K562 (cell line): ENCODE measurements at regions not wholly inside any gene's neighbourhood (a gene's known extent, or its start where the extent isn't known, plus 50 kb on each side); places are given as distances from the start of the nearest gene placed in this dataset.

Source experiments
- ATAC-seq: fragments of 200-7000 bp; cut with Tn5 transposase; 3 replicates; pipeline ENCODE4 v1.9.1; 2020; ENCODE audit warnings: moderate library complexity
- BruUV-seq: library from RNA; stranded (reverse); fragments of 400-500 nt; replicated peaks from 2 replicates; lab custom pipeline; 2021; lab: Mats Ljungman, UMichigan
- CTCF ChIA-PET: fragments of 300-600 bp; formaldehyde crosslinking; extraction: SDS; loops from one replicate; lab custom pipeline; 2021; ENCODE audit warnings: low intra/inter-chr PET ratio; lab: Yijun Ruan, JAX
- POLR2A ChIA-PET: fragments of 300-600, 350-650 bp; sonication (Branson Sonifier 250); formaldehyde crosslinking; extraction: SDS; loops from one replicate; lab custom pipeline; 2021; ENCODE audit warnings: antibody characterized with exemption, inconsistent platforms; lab: Yijun Ruan, JAX
- DNase-seq, 4 experiments: peaks; one replicate each; pipeline versions ENCODE4 v3.0.0 to v3.0.0-alpha.2; 2011 to 2018; ENCODE audit warnings: low spot score in 3 of 4, mixed read lengths in 3 of 4; ENCODE audit errors: extremely low read depth in 1 of 4
- FAIRE-seq: peaks from 2 replicates; lab custom pipeline; 2011; peaks lifted over from hg19 to GRCh38; lab: Jason Lieb, UNC
- H2AFZ ChIP-seq: 2 replicates; pipeline ENCODE4 v1.6.0; 2011; ENCODE audit warnings: low read depth, low read length, control low read depth, inconsistent platforms
- H3K27ac ChIP-seq: fragments of 200-600 bp; 3 replicates; pipeline ENCODE4 v1.8.0; 2011; ENCODE audit warnings: low read depth, mild to moderate bottlenecking, control low read depth, inconsistent platforms, low read length, moderate library complexity, mixed read lengths; ENCODE audit errors: extremely low read depth
- H3K27me3 ChIP-seq, 2 experiments: fragments of 300-600 bp in 1 of 2; 2 replicates in 1 of 2; 3 replicates in 1 of 2; pipeline versions ENCODE4 v1.6.0 to v1.8.0; 2011; ENCODE audit warnings: inconsistent platforms in 2 of 2, low read length in 2 of 2, mild to moderate bottlenecking in 1 of 2, mixed read lengths in 1 of 2, moderate library complexity in 1 of 2; ENCODE audit not compliant: control insufficient read depth in 2 of 2, insufficient read depth in 2 of 2
- H3K36me3 ChIP-seq: fragments of 300-600 bp; 3 replicates; pipeline ENCODE4 v1.8.0; 2011; ENCODE audit warnings: mild to moderate bottlenecking, low read length, inconsistent platforms; ENCODE audit not compliant: control insufficient read depth, insufficient read depth
- H3K4me1 ChIP-seq, 2 experiments: fragments of 200-600 bp in 1 of 2; replicated peaks in 1 of 2; 2 replicates in 1 of 2; 3 replicates in 1 of 2; pipeline versions ENCODE4 v1.5.1 to v1.8.0; 2011; ENCODE audit warnings: inconsistent platforms in 2 of 2, low read length in 2 of 2, mild to moderate bottlenecking in 1 of 2, mixed read lengths in 1 of 2, moderate library complexity in 1 of 2; ENCODE audit not compliant: control insufficient read depth in 2 of 2, insufficient read depth in 2 of 2
- H3K4me2 ChIP-seq: 2 replicates; pipeline ENCODE4 v1.6.1; 2011; ENCODE audit warnings: low read length, control low read depth, inconsistent platforms, mixed read lengths; ENCODE audit not compliant: insufficient read depth
- H3K4me3 ChIP-seq: fragments of 200-600 bp; sonication (generic), shearing (Covaris generic); 2 replicates; pipeline ENCODE4 v1.5.1; 2016; ENCODE audit warnings: control low read depth, inconsistent platforms
- H3K79me2 ChIP-seq: fragments of 200-600 bp; 3 replicates; pipeline ENCODE4 v1.8.0; 2011; ENCODE audit warnings: low read length, inconsistent platforms; ENCODE audit not compliant: control insufficient read depth, insufficient read depth
- H3K9ac ChIP-seq, 2 experiments: 2 replicates each; pipeline versions ENCODE4 v1.6.0 to v1.6.1; 2011; ENCODE audit warnings: low read depth in 2 of 2, low read length in 2 of 2, control low read depth in 1 of 2, inconsistent platforms in 1 of 2, mild to moderate bottlenecking in 1 of 2, mixed read lengths in 1 of 2; ENCODE audit not compliant: insufficient read depth in 1 of 2
- H3K9me1 ChIP-seq: one replicate; pipeline ENCODE4 v1.6.0; 2011; ENCODE audit warnings: inconsistent platforms, mild to moderate bottlenecking, low read length, moderate library complexity; ENCODE audit not compliant: control insufficient read depth, insufficient read depth
- H3K9me3 ChIP-seq: replicated peaks from 2 replicates; pipeline ENCODE4 v1.5.1; 2011; ENCODE audit warnings: low read depth, low read length, inconsistent platforms; ENCODE audit not compliant: control insufficient read depth, insufficient read depth
- H4K20me1 ChIP-seq: replicated peaks from 2 replicates; pipeline ENCODE4 v1.6.1; 2011; ENCODE audit warnings: low read length, inconsistent platforms, mixed read lengths; ENCODE audit not compliant: control insufficient read depth, insufficient read depth
- ATF1 ChIP-seq, 2 experiments: fragments of 450-650 bp in 1 of 2; IDR thresholded peaks; 2 replicates each; pipeline ENCODE4 v1.6.1; 2016; ENCODE audit warnings: missing compliant biosample characterization in 1 of 2, missing genetic modification characterization in 1 of 2
- FOXJ2 ChIP-seq: fragments of 200-800 bp; sonication (Bioruptor generic); IDR thresholded peaks from 2 replicates; pipeline ENCODE4 v1.6.1; 2016; ENCODE audit warnings: missing genetic modification characterization, missing compliant biosample characterization
- FOXM1 ChIP-seq, 2 experiments: fragments of 450-650 bp in 1 of 2; sonication (generic) in 1 of 2; formaldehyde crosslinking in 1 of 2; IDR thresholded peaks; 2 replicates each; pipeline versions ENCODE4 v1.6.1 to v1.9.0; 2017 to 2022; ENCODE audit warnings: low read depth in 2 of 2, mild to moderate bottlenecking in 2 of 2, missing genetic modification reagents in 1 of 2, moderate library complexity in 1 of 2
- L3MBTL2 ChIP-seq: fragments of 450-650 bp; IDR thresholded peaks from 2 replicates; pipeline ENCODE4 v1.6.1; 2016; ENCODE audit warnings: mild to moderate bottlenecking, moderate library complexity
- NCOA1 ChIP-seq: fragments of 450-650 bp; IDR thresholded peaks from 2 replicates; pipeline ENCODE4 v1.6.1; 2016; ENCODE audit warnings: low read depth
- PREB ChIP-seq: sonication (generic); formaldehyde crosslinking; IDR thresholded peaks from 2 replicates; pipeline ENCODE4 v1.8.1; 2023; ENCODE audit warnings: mild to moderate bottlenecking, missing genetic modification reagents
- PRMT5 ChIP-seq: sonication (generic); formaldehyde crosslinking; IDR thresholded peaks from 2 replicates; pipeline ENCODE4 v1.5.0; 2020; ENCODE audit warnings: missing genetic modification reagents
- TAF15 ChIP-seq: fragments of 200-400 bp; formaldehyde crosslinking; IDR thresholded peaks from 2 replicates; pipeline ENCODE4 v1.6.1; 2017; ENCODE audit warnings: mild to moderate bottlenecking, low read depth, low read length, moderate library complexity
- TAF9B ChIP-seq: fragments of 450-650 bp; IDR thresholded peaks from 2 replicates; pipeline ENCODE4 v1.6.1; 2018; ENCODE audit warnings: mild to moderate bottlenecking; ENCODE audit not compliant: partially characterized antibody
- YY1 ChIP-seq, 3 experiments: IDR thresholded peaks; 2 replicates each; pipeline ENCODE4 v1.6.1; 2011; ENCODE audit warnings: low read length in 2 of 3, mild to moderate bottlenecking in 2 of 3, moderate library complexity in 2 of 3, borderline replicate concordance in 1 of 3, control low read depth in 1 of 3, low read depth in 1 of 3; ENCODE audit not compliant: insufficient read depth in 3 of 3, insufficient replicate concordance in 2 of 3, control insufficient read depth in 1 of 3, insufficient read length in 1 of 3; ENCODE audit errors: extremely low read depth in 1 of 3
- ZNF318 ChIP-seq, 2 experiments: fragments of 450-650 bp; IDR thresholded peaks; 2 replicates each; pipeline ENCODE4 v1.6.1; 2016; ENCODE audit warnings: mild to moderate bottlenecking in 2 of 2, borderline replicate concordance in 1 of 2, low read depth in 1 of 2, moderate library complexity in 1 of 2
- WGBS: fragments of 100-300 bp; shearing (Covaris generic); methylation state at CpG from one replicate; pipeline ENCODE4 v1.1.6; 2016; ENCODE audit warnings: low coverage, mixed read lengths; ENCODE audit not compliant: insufficient coverage; ENCODE audit errors: missing lambda C conversion rate; 5-methylcytosine and 5-hydroxymethylcytosine counted together
- in situ Hi-C: fragments of 300-500 bp; cut with MboI; formaldehyde crosslinking; loops from 4 replicates; pipeline ENCODE4 v1.15.0; 2018; ENCODE audit warnings: inconsistent platforms, mixed read lengths
- intact Hi-C: fragments of 100-400 bp; cut with micrococcal nuclease; formaldehyde crosslinking; loops from 2 replicates; pipeline ENCODE4 v1.14.2; 2022

- in situ Hi-C loops = no loop called here
- TF ChIP-seq L3MBTL2 (no peak), PREB (no peak), YY1 (IDR thresholded peaks at IDR 0.05; ENCODE audit: borderline replicate concordance in 1 of 3, control insufficient read depth in 1 of 3, extremely low read depth in 1 of 3, insufficient read depth in 3 of 3, insufficient read length in 1 of 3, insufficient replicate concordance in 2 of 3, low read depth in 1 of 3, low read length in 2 of 3) (peak in 1 of 3 experiments; percentile 18), ATF1 (CRISPR knock-in tag; IDR thresholded peaks at IDR 0.05) (no peak), ATF1 (tag; IDR thresholded peaks at IDR 0.05) (0 out of 2 replicates have a peak, but pooled peaks have one; percentile 8), PRMT5 (CRISPR knock-in tag) (no peak), ZNF318 (IDR thresholded peaks at IDR 0.05; ENCODE audit: borderline replicate concordance in 1 of 2, low read depth in 1 of 2) (peak in 1 of 2 experiments; percentile 93; a peak in 2 of 4 replicates), FOXJ2 (no peak), NCOA1 (peak; percentile 35; the same call in 1 of the 2 replicates), FOXM1 (IDR thresholded peaks at IDR 0.05; ENCODE audit: low read depth) (peak; percentile 93), FOXM1 (CRISPR knock-in tag; IDR thresholded peaks at IDR 0.05; ENCODE audit: low read depth) (no peak), TAF15 (no peak), TAF9B (no peak)
Measured at GRCh38 chr18:38940863-38941531, 1375.4 kb upstream of the CELF4 start.

More at GRCh38 chr18:38940863-38941531, 1375.4 kb upstream of the CELF4 start:
- H3K9ac ChIP-seq = no peak overlapping the region
- no peak for FAIRE-seq
- H3K9me1 ChIP-seq = no peaks in the 10 kb centered on the region
- no peaks in the 10 kb centered on the region for H3K79me2 ChIP-seq
- H3K27ac ChIP-seq = no peak overlapping the region
- H3K4me2 ChIP-seq = peak overlapping the region; percentile 49
- peak; percentile 41; the same call in 2 of the 3 replicates for ATAC-seq
- 5% methylated on average over 13 of the region's 13 CpGs for WGBS
- H4K20me1 ChIP-seq = no peaks in the 10 kb centered on the region
- ChIA-PET CTCF (interaction anchor here (0.7 kb wide), 1 partner anchor 9 kb away, joined by 3 read pairs; no protein-coding TSS in a partner anchor), POLR2A (interaction anchor here (0.6 kb wide), 1 partner anchor 54 kb away, joined by 3 read pairs; no protein-coding TSS in a partner anchor)
- intact Hi-C loops = no loop called here
- H3K27me3 ChIP-seq = no peaks in the 10 kb centered on the region
- no TSS peak for BruUV-seq
- H2AFZ ChIP-seq = 0 out of 2 replicates have a peak overlapping the region, but pooled peaks have one; percentile 53
- H3K36me3 ChIP-seq = no peaks in the 10 kb centered on the region
- no peaks in the 10 kb centered on the region for H3K9me3 ChIP-seq
- peak in 3 of 4 experiments; percentile 12 to 36 (median 15) for DNase-seq
- peak overlapping the region; percentile 16 for H3K4me3 ChIP-seq
- no peaks in the 10 kb centered on the region for H3K4me1 ChIP-seq
